ENCODE measurements at regions not wholly inside any gene's neighbourhood (a gene's known extent, or its start where the extent isn't known, plus 50 kb on each side); places are given as distances from the start of the nearest gene placed in this dataset.

GRCh38 chr6:12504325-12504966, 212.1 kb upstream of the PHACTR1 start:
- TF ChIP-seq CTCF (IDR thresholded peaks at IDR 0.05), result peak in 1 of 3 experiments; percentile 34
- no peak for TF ChIP-seq POLR2A (IDR thresholded peaks at IDR 0.05)

Data from testis (tissue), 2 donors.